GM12875 (cell line): ENCODE measurements at regions not wholly inside any gene's neighbourhood (a gene's known extent, or its start where the extent isn't known, plus 50 kb on each side); places are given as distances from the start of the nearest gene placed in this dataset.
"Not testable (repeated sequence)": the region's sequence is repeated elsewhere in the genome, so short reads cannot be mapped to it uniquely, and the experiment has no call there.

Source experiments
- H3K4me3 ChIP-seq: one replicate; pipeline ENCODE4 v1.5.1; 2011; ENCODE audit warnings: low read depth, low read length, control low read depth
- TF ChIP-seq, protein P1 (sequence below): IDR thresholded peaks from 2 replicates; pipeline ENCODE4 v1.5.1; 2011; ENCODE audit warnings: low read depth, mild to moderate bottlenecking, control low read depth, inconsistent platforms, low read length, moderate library complexity, borderline replicate concordance; ENCODE audit not compliant: insufficient read depth

DNA sequence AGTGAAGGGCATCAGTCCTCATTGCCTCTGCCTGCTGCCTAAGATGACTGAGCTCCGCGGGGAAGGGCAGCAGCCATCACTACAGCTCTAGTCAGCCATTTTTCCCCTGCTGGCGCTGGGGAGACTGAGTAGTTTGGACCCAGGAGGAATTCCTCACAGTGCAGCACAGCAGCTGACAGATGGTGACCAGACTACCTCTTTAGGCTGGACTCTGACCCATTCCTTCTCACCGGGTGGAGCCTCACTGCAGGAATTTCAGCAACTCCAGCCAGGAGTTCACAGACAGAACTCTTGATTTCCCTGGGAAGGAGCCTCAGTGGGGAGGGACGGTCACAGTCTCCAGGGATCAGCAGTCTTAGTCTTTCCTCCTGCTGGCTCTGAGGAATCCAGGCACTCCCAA, 492.0 kb upstream of the MMS22L start:
- TF ChIP-seq, protein P1, sequence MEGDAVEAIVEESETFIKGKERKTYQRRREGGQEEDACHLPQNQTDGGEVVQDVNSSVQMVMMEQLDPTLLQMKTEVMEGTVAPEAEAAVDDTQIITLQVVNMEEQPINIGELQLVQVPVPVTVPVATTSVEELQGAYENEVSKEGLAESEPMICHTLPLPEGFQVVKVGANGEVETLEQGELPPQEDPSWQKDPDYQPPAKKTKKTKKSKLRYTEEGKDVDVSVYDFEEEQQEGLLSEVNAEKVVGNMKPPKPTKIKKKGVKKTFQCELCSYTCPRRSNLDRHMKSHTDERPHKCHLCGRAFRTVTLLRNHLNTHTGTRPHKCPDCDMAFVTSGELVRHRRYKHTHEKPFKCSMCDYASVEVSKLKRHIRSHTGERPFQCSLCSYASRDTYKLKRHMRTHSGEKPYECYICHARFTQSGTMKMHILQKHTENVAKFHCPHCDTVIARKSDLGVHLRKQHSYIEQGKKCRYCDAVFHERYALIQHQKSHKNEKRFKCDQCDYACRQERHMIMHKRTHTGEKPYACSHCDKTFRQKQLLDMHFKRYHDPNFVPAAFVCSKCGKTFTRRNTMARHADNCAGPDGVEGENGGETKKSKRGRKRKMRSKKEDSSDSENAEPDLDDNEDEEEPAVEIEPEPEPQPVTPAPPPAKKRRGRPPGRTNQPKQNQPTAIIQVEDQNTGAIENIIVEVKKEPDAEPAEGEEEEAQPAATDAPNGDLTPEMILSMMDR = no peak
- no peak overlapping the region for H3K4me3 ChIP-seq

DNA sequence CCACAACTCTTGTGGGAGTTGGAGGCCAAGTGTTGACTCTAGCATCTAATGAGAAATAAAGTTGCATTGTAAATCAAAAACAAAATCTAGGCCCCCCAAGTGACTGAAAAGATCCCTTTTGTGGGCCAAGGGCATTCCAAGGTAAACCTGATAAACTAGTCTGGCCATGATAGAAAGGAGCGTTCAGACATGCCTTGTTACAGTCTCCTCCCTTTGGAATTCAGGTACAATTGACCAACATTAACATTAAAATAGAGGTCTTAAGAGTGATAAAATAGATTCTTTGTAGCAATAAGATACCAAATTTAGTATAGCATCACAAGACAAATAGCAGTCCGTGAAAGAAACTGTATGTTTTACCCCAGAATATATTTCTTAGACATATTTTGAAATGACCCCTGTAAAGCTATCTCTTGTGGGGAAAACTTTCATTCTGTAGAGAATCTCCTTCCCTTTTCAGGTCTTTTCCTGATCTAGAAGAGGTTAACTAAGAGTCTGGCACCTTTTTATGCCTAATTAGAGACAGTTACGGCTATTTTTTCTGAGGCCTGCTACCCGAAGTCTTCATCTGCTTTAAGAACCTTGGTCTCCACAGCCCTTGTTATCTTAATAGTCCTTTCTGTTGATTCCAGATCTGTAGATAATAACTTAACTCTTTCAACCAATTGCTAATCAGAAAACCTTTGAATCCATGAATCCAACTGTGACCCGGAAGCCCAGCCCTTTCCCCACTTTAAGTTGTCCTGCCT, 495.4 kb upstream of the MMS22L start:
- TF ChIP-seq, protein P1 = no peak
- H3K4me3 ChIP-seq = no peak overlapping the region

DNA sequence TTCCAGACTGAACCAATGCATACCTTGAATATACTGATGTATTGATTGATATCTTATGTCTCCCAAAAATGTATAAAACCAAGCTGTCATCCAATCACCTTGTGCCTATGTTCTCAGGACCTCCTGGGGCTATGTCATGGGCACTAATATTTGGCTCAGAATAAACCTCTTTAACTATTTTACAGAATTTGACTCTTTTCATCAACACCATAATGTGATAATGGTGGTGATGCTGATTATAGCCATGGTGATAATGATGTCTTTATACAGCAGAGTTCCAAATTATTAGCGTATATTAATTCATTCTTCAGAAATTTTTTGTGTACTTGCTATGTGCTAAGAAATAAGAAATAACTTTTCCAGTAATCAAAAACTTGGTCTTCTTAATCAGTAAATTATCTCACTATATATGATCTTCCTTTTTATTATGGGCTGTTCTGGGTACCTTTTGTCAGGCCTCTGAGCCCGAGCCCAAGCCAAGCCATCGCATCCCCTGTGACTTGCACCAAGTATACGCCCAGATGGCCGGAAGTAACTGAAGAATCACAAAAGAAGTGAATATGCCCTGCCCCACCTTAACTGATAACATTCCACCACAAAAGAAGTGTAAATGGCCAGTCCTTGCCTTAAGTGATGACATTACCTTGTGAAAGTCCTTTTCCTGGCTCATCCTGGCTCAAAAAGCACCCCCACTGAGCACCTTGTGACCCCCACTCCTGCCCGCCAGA, 496.2 kb upstream of the MMS22L start:
- not testable (repeated sequence) for H3K4me3 ChIP-seq

DNA sequence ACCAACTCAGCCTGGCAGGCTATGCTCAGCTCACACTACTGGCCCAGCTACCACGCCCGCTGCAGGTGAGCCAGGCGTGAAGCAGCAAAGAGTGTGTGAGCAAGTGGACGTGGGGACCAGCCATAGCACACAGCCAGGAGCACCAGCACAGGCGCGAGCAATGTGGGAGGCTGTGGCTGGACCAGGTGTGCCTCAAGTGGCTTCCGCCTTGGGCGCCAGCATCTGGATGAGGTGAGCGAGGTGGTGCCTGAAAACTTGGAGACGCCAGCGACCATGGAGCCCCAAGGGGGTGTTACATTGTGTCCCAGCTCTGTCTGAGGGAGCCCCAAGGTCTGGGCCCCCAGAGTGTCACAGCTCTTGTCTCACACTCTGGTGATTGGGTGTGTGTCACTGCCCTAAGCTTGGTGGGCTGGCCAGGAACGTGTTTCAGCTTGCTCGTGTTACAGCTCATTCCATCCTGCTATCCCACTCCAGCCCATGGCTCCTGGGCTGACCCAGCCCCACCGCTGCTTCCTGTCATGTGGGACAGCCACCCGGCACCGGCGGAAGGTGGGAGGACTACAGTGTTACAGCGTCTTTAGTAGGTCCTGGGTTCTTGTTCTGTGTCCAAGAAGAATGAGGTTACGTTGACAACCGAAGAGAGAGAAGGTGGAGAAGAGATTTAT, 508.0 kb upstream of the MMS22L start:
- no peak overlapping the region for H3K4me3 ChIP-seq
- TF ChIP-seq, protein P1 = no peak

DNA sequence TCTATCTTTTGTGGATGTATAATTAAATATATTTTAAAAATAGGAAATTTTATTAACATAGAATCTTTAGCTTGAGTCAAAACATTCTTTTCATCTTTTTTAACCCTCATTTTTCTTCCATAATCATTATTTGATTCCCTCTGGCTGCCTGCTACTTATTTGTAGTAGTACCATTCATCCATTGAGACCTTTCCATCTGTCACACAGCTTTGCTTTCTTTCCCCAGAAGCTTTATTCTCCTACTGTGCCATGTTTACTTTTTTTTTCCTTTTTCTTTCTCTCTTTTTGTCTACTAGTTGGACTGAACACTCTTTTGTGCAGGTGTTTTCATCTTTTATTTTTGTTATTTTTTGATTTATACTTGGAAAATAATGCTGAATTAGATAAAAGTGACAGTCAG, 522.6 kb upstream of the MMS22L start:
- TF ChIP-seq, protein P1 = no peak
- H3K4me3 ChIP-seq = no peak overlapping the region

DNA sequence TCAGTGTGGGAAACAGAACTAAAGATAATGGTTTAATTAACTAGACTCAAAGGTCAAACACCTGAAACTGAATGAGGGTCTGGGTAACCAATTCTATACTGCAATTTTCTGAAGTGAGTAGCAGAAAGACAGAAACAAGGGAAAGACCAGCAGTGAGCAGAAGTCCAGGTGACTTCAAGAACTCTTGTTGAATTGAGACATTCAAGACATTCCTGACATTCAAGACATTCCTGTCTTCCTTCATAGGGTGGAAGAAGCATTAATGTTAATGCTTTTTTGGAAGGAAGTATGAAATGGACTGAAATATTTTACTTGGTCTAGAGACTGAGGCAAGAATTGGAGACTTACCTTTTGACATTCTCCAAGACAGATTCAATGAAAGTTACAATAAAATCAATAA, 529.9 kb upstream of the MMS22L start:
- TF ChIP-seq, protein P1 = no peak
- H3K4me3 ChIP-seq = no peak overlapping the region

DNA sequence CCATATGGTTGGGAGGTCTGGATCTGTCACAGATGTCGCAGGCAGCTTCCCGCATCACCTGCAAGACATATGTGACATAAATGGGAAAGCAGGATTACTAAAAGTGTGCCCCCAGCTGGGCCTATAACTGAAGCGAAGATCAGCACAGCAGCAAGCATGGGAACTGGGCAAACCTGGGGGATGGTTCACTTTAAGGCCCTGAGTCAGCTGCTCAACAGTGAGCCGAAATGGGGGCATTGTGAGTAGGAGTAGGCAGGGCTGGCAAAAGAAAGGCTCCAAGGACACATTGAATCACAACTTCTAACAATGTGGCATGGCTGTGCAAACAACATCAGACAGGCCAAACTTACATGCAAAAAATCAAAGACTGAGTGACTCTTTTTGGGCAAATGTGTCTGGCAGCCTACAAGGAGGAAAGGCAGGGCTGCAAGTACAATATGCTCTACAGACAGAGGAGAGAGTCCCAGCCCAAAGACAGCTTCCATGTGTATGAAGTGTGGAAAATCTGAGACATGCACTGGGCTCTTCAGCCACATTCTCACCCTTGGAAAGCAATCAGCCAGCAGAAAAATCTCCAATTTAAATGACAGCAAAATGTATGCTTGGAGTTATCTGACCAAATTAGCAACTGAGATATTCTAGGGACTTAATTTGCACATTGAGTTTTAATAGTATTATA, 531.0 kb upstream of the MMS22L start:
- TF ChIP-seq, protein P1 = no peak
- H3K4me3 ChIP-seq = no peak overlapping the region
